Stimulated activated CD8-positive, alpha-beta memory T cell treated with anti-CD3 and anti-CD28 coated beads, Interleukin-15, amount 100 ng/mL, for 1 hour (primary cell): ENCODE measurements at regions not wholly inside any gene's neighbourhood (a gene's known extent, or its start where the extent isn't known, plus 50 kb on each side); places are given as distances from the start of the nearest gene placed in this dataset.

Experiments
- DNase-seq: peaks from one replicate; pipeline ENCODE4 v3.0.0-alpha.2; 2020; ENCODE audit warnings: low read depth

DNA sequence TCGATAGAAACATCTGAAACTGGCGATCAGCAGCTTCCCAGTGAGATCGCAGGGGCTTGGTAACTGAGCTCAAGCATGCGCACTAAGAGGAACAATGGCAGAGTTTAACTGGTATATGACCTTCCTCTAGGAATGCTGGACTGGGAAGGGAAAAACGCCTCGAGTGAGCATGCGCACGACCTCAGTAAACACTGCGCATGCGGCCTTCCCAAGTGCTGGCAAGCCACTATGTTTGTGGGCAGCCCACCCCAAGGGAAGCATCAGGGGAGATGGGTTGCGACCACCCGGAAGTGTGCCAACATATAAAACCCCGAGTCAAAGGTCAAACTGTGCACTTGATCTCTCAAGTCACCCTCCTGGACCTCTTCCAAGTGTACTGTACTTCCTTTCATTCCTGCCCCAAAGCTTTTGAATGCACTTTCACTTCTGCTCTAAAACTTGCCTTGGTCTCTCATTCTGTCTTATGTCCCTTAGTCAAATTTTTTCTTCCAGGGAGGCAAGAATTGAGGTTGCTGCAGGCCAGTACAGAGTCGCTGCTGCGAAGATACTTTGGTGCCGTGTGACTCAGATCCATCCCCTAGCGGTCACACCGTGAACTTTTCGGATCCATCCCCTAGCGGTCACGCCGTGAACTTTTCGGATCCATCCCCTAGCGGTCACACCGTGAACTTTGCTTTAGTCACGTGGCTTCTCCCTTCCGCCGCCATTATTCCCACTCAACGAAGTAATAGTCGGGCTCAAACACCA is 243.3 kb downstream of the FAM43A start:
- no peak for DNase-seq

DNA sequence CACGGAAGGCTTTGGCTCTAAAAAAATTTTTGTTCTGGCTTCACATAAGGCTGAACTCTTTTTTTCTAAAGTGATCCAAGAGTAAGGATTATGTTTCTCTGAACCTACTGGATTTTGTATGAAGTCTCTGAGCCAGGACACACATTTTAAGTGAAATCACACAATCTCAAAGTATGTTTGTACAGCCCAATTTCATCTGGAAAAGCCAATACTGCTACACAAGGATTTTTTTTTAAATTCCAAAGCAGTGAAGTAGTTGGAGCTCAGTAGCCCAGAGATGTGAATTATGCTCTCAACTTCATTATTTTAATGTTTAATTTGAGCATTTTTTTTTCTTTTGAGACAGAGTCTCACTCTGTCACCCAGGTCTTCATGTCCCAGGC is 243.9 kb downstream of the FAM43A start:
- DNase-seq: no peak

GRCh38 chr3:194930377-194931204 is 244.9 kb downstream of the FAM43A start:
- DNase-seq: no peak

DNA sequence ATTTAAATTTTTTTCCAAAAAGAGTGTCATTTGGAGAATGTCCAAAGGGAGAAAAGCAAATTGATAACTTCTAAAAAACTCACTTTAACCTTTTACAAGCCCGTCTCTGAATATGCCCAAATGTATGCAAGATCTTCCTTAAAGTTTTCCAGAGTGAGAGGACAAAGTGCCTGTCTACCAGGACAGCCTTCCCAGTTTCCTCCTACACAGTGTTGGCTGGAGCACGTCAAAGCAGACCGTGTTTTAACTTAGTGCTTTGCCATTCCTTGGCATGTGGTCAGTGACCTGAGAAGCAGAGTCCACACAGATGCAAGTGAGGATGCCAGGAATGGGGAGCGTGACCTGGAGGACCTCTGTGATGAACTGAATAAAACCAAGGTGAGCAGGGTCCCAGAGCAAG is 245.7 kb downstream of the FAM43A start:
- no peak for DNase-seq

GRCh38 chr3:194931865-194932264 is 246.2 kb downstream of the FAM43A start:
- no peak for DNase-seq

GRCh38 chr3:194933465-194933864 is 247.8 kb downstream of the FAM43A start:
- no peak for DNase-seq

DNA sequence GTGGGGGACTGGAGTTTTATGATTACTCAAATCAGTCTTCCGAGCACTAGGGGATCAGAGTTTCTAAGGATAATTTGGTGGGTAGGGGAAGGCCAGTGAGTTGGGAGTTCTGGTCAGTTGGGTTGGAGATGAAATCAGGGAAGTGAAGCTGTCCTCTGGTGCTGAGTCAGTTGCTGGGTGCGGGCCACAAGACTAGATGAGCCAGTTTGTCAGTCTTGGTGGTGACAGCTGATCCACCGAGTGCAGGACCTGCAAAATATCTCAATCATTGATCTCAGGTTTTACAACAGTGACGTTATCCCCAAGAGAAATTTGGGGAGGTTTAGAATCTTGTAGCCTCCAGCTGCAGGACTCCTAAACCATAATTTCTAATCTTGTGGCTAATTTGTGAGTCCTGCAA is 249.4 kb downstream of the FAM43A start:
- no peak for DNase-seq

- no peak for DNase-seq
Observed at GRCh38 chr3:194935632-194936470, 250.2 kb downstream of the FAM43A start.

GRCh38 chr3:194936659-194937058 is 251.0 kb downstream of the FAM43A start:
- no peak for DNase-seq

DNA sequence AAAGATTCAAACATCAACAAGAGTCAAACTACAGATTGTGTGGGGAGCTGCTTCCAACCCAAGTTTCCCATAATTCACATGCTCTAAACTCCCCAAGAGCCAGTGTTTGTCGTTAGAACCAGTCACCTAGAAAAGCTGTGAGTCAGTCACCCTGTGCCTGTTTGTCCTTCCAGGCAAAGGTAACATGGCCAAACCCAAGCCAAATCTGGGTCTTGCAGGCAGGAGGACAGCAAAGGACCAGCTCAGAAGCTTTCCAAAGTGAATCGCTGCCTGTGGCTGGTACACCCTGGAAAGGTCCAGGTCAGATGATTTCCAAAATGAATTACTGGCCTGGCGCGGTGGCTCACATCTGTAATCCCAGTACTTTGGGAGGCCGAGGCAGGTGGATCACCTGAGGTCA is 251.5 kb downstream of the FAM43A start:
- no peak for DNase-seq

GRCh38 chr3:194937882-194938321 is 252.2 kb downstream of the FAM43A start:
- no peak for DNase-seq

GRCh38 chr3:194938845-194939531 is 253.3 kb downstream of the FAM43A start:
- no peak for DNase-seq

GRCh38 chr3:194939532-194939909 is 253.8 kb downstream of the FAM43A start:
- DNase-seq: no peak

GRCh38 chr3:194939949-194940770 is 254.5 kb downstream of the FAM43A start:
- no peak for DNase-seq

DNA sequence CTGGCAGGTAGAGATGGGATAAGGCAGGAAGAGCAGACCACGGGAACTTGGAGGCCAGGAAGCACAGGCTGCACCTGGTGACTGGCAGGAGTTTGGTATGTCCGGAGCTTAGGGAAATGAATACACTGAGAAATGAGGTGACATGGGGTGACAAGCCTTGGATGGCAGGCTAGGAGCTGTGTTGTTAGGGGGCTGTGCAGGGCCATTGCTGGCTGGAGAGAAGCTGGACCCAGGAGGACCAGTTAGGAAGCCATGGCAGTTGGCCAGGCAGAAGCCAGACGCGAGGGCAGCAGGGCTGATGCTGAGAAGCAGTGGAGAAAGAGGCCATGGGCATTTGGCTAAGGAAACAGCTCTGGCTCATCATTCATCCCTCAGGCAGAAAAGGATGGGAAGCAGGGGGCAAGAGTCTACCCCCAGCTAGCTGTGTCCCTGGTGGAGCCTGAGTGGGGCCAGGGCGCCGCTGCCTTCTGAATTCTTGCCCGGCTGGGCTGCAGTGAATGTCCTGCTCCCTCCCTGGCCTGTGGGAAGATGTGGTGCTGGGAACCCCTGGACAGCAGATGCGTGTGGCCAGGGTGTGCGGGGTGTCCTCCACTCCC is 255.8 kb downstream of the FAM43A start:
- DNase-seq: no peak

DNA sequence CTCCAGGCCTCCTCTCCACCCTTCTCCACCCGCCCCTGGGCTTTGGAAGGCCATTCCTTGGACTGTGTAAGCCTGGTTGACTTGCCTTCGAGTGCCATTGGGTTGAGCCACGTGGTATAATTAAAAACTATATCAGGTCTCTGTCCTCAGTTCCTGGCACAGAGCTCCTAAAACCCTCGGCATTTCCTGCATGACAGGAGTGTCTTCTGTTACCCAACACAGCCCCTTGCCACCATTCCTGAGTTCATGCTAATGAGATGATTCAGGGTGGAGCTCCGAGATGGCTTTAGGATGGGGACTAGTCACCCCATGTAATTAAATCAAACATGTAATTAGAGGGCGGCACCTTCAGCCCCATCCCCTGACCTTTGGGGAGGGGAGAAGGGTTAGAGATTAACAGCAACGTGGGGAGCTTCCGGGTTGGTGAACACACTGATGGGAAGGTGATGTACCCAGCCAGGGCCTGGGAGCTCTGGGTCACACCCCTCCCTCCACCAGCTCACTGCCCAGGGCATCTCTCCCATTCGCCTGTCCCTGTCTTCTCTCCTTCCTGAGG is 256.4 kb downstream of the FAM43A start:
- no peak for DNase-seq

- DNase-seq: no peak
Observed at GRCh38 chr3:194944526-194944925, 258.8 kb downstream of the FAM43A start.

GRCh38 chr3:194945508-194945907 is 259.8 kb downstream of the FAM43A start:
- DNase-seq: no peak

DNA sequence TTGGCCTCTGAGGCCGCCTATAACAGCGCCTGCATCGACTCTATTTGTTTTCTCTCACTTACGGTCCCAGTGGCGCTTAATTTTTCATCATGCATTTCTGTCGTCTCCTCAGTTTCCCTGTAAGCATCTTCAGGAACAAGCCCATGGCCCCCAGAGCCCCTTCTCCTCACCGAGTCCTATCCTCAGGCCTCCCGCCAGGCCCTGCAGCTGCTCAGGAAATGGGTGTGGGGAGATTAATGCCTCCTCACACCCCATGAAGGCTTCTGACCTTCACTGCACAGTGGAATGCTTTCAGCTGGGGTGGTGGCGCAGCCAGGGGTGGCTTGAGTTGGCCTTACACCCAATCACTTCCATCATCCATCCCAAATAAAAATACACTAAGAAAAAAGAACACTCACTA is 260.4 kb downstream of the FAM43A start:
- DNase-seq: no peak

- no peak for DNase-seq
Observed at GRCh38 chr3:194949592-194949991, 263.9 kb downstream of the FAM43A start.
